Activated T-cell treated with anti-CD3 and anti-CD28 coated beads, Interleukin-2, amount 50 U/mL, for 24 hours (primary cell): ENCODE measurements at regions not wholly inside any gene's neighbourhood (a gene's known extent, or its start where the extent isn't known, plus 50 kb on each side); places are given as distances from the start of the nearest gene placed in this dataset.

Experiments
- DNase-seq: peaks from one replicate; pipeline ENCODE4 v3.0.0-alpha.2; 2020
- H3K27ac Mint-ChIP-seq: 2 replicates; pipeline ENCODE4 v1.8.0; 2020; ENCODE audit warnings: mild to moderate bottlenecking, mixed read lengths
- H3K27me3 Mint-ChIP-seq: 2 replicates; pipeline ENCODE4 v1.8.0; 2020; ENCODE audit warnings: mixed read lengths
- H3K36me3 Mint-ChIP-seq: 2 replicates; pipeline ENCODE4 v1.8.0; 2020; ENCODE audit warnings: low read depth, mixed read lengths
- H3K4me1 Mint-ChIP-seq: 2 replicates; pipeline ENCODE4 v1.8.0; 2020; ENCODE audit warnings: low read depth, mixed read lengths
- H3K4me3 Mint-ChIP-seq: 2 replicates; pipeline ENCODE4 v1.8.0; 2020; ENCODE audit warnings: mild to moderate bottlenecking, moderate library complexity, mixed read lengths
- H3K9me3 Mint-ChIP-seq: 2 replicates; pipeline ENCODE4 v1.8.0; 2020; ENCODE audit warnings: mixed read lengths

GRCh38 chr16:62406387-62406786 is 370.1 kb upstream of the CDH8 start:
- H3K4me3 Mint-ChIP-seq, result no peak overlapping the region

GRCh38 chr16:62404842-62405611 is 368.8 kb upstream of the CDH8 start:
- Mint-ChIP-seq H3K4me1 (no peaks in the 10 kb centered on the region), H3K4me3 (no peak overlapping the region), H3K27ac (no peak overlapping the region), H3K9me3 (peaks cover 30% of the 10 kb centered on the region), H3K27me3 (no peaks in the 10 kb centered on the region), H3K36me3 (no peaks in the 10 kb centered on the region)
- DNase-seq, result no peak

More at GRCh38 chr16:62406387-62406786, 370.1 kb upstream of the CDH8 start:
- no peaks in the 10 kb centered on the region for H3K27me3 Mint-ChIP-seq
- no peaks in the 10 kb centered on the region for H3K36me3 Mint-ChIP-seq
- peaks cover 24% of the 10 kb centered on the region for H3K9me3 Mint-ChIP-seq
- H3K27ac Mint-ChIP-seq, result no peak overlapping the region
- DNase-seq, result no peak
- no peaks in the 10 kb centered on the region for H3K4me1 Mint-ChIP-seq

DNA sequence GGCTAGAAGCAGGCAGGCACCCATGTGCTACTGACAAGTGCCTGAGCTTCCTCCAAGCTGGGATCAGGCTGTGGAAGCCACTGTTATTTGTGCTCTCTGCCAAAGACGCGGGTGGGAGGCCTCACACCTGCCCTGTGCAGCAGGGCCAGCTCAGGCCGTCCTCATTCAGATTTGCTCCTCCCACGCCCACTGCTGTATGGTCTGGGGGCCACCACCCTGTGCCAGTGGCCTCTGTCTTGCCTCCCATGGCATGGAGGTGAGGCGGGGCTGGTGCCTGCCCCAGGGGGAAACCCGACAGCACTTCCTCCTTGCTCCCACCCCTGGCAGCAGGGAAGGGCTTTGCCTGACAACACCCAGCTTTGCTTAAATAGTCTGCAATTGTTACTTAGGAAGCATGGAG is 356.5 kb upstream of the CDH8 start:
- Mint-ChIP-seq H3K4me3 (no peak overlapping the region), H3K4me1 (no peaks in the 10 kb centered on the region), H3K27ac (no peak overlapping the region), H3K27me3 (no peaks in the 10 kb centered on the region), H3K36me3 (no peaks in the 10 kb centered on the region), H3K9me3 (peaks cover 17% of the 10 kb centered on the region)
- DNase-seq, result no peak

- no peak overlapping the region for H3K27ac Mint-ChIP-seq
- H3K36me3 Mint-ChIP-seq, result no peaks in the 10 kb centered on the region
- no peak for DNase-seq
- no peaks in the 10 kb centered on the region for H3K27me3 Mint-ChIP-seq
- no peak overlapping the region for H3K4me3 Mint-ChIP-seq
- no peaks in the 10 kb centered on the region for H3K4me1 Mint-ChIP-seq
- peaks cover 21% of the 10 kb centered on the region for H3K9me3 Mint-ChIP-seq
These were observed 355.7 kb upstream of the CDH8 start for GRCh38 chr16:62391940-62392339.

GRCh38 chr16:62391134-62391533 is 354.9 kb upstream of the CDH8 start:
- no peak for DNase-seq
- Mint-ChIP-seq H3K27ac (no peak overlapping the region), H3K27me3 (no peaks in the 10 kb centered on the region), H3K36me3 (no peaks in the 10 kb centered on the region), H3K9me3 (peaks cover 27% of the 10 kb centered on the region), H3K4me3 (no peak overlapping the region), H3K4me1 (no peaks in the 10 kb centered on the region)

GRCh38 chr16:62390214-62390613 is 354.0 kb upstream of the CDH8 start:
- H3K4me1 Mint-ChIP-seq, result no peaks in the 10 kb centered on the region
- H3K27me3 Mint-ChIP-seq, result no peaks in the 10 kb centered on the region
- no peaks in the 10 kb centered on the region for H3K36me3 Mint-ChIP-seq
- no peak overlapping the region for H3K27ac Mint-ChIP-seq
- peaks cover 30% of the 10 kb centered on the region for H3K9me3 Mint-ChIP-seq
- DNase-seq, result no peak
- no peak overlapping the region for H3K4me3 Mint-ChIP-seq

DNA sequence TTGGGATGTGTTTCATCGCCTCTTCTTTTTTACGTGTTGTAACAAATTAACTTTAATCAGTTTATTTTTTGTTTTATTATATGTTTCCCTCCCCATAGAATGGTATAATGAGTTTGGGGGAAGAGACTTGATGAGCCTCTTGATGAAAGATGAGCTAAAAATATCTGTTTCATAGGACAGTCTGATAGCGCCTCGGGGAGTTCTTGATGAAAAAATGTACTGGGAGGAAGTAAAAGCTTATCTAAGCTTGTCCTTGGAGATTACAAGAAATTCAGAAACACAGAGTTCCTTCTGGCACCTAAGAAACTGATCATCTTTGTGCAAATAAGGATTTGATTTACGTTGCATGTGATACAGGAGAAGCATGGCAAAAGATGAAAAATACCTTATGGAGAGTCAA is 350.2 kb upstream of the CDH8 start:
- Mint-ChIP-seq H3K9me3 (peaks cover 34% of the 10 kb centered on the region), H3K27ac (no peak overlapping the region), H3K4me3 (no peak overlapping the region), H3K4me1 (no peaks in the 10 kb centered on the region), H3K27me3 (no peaks in the 10 kb centered on the region), H3K36me3 (no peaks in the 10 kb centered on the region)
- DNase-seq, result no peak

DNA sequence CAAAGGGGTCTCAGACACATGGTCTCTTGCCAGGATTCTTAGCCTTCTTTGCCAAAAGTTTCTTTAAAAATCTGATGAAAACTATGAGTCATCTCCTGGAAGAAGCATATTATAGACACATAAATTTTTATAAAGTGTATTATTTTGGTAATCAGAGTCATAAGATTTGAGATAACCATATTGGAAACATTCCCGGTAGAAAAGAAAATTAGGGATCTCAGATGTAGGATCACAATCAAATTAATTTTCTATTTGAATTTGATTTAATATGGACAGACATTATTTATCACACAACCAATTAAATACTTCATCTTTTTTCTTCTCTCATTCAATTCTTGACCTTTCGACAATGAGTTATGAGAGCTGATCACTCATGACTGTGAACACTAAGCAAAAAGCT is 347.7 kb upstream of the CDH8 start:
- Mint-ChIP-seq H3K27ac (no peak overlapping the region), H3K4me1 (no peaks in the 10 kb centered on the region), H3K9me3 (peaks cover 30% of the 10 kb centered on the region), H3K36me3 (no peaks in the 10 kb centered on the region), H3K4me3 (no peak overlapping the region), H3K27me3 (no peaks in the 10 kb centered on the region)
- DNase-seq, result no peak

DNA sequence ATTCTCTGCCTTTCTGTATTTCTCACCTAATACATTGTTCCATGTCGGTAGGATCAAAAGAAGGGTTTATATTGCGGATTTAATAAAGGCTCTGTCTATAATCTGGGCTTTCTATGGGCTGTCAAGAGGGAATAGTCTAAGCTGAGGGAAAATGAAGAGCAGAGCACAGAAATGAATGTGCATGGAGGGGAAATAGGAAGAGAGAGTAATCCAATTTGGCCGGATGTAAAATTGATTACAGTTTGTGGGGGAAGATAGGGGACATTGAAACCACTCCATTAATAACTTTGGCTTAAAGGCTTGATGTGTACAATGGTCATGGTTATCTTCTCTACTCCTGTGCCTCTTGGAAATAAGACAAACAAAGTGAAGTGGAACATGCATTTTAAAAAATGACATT is 334.2 kb upstream of the CDH8 start:
- Mint-ChIP-seq H3K27me3 (no peaks in the 10 kb centered on the region), H3K4me1 (no peaks in the 10 kb centered on the region), H3K4me3 (no peak overlapping the region), H3K9me3 (peaks cover 20% of the 10 kb centered on the region), H3K27ac (no peak overlapping the region), H3K36me3 (no peaks in the 10 kb centered on the region)
- no peak for DNase-seq

DNA sequence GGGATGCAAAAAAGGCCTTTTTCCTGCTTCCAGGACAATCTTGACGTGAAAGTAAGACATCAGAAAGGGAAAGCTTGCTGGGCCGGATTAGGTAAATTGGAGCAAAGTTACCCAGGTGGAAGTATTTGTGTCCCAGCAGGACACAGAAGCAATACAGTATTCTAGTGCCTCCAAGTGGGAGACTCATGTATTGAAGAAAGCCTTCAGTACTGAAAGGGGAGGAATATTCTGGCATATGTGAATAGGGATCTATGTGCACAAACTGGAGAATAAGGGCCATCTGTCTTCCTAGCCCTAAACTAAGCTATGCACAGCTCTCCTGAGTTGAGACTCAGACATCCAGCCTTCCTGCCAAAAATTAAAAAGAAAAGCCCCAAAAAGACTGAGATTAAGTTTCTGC is 327.3 kb upstream of the CDH8 start:
- H3K4me1 Mint-ChIP-seq, result no peaks in the 10 kb centered on the region
- no peaks in the 10 kb centered on the region for H3K27me3 Mint-ChIP-seq
- DNase-seq, result no peak
- no peak overlapping the region for H3K27ac Mint-ChIP-seq
- H3K36me3 Mint-ChIP-seq, result no peaks in the 10 kb centered on the region
- peaks cover 22% of the 10 kb centered on the region for H3K9me3 Mint-ChIP-seq
- no peak overlapping the region for H3K4me3 Mint-ChIP-seq

DNA sequence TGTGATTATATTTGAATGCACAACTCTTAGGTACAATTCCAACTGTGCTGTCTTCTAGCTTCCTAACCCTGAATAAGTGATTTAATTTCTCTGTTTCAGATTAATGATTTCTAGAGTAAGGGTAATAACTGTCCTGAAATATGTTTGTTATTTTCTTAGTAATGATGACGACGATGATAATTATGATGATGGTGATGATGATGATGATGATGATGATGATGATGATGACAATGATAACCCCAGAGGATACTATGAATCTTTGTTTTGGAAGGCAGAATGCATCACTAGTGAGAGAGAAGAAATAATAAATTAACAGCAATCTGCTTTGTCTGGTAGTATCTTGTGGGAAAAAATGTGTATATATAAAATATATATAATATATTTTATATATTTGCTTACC is 317.1 kb upstream of the CDH8 start:
- Mint-ChIP-seq H3K36me3 (no peaks in the 10 kb centered on the region), H3K4me3 (no peak overlapping the region), H3K4me1 (no peaks in the 10 kb centered on the region), H3K9me3 (peaks cover 16% of the 10 kb centered on the region), H3K27ac (no peak overlapping the region), H3K27me3 (no peaks in the 10 kb centered on the region)
- no peak for DNase-seq

GRCh38 chr16:62342216-62342615 is 306.0 kb upstream of the CDH8 start:
- H3K4me3 Mint-ChIP-seq, result no peak overlapping the region
- DNase-seq, result no peak
- H3K36me3 Mint-ChIP-seq, result no peaks in the 10 kb centered on the region
- peaks cover 28% of the 10 kb centered on the region for H3K9me3 Mint-ChIP-seq
- H3K4me1 Mint-ChIP-seq, result no peaks in the 10 kb centered on the region
- no peak overlapping the region for H3K27ac Mint-ChIP-seq
- no peaks in the 10 kb centered on the region for H3K27me3 Mint-ChIP-seq

- H3K27me3 Mint-ChIP-seq, result no peaks in the 10 kb centered on the region
- H3K9me3 Mint-ChIP-seq, result peaks cover 15% of the 10 kb centered on the region
- no peak overlapping the region for H3K27ac Mint-ChIP-seq
These were observed 299.1 kb upstream of the CDH8 start for GRCh38 chr16:62335356-62335755.

GRCh38 chr16:62321606-62322005 is 285.4 kb upstream of the CDH8 start:
- DNase-seq, result no peak
- no peak overlapping the region for H3K27ac Mint-ChIP-seq
- H3K4me1 Mint-ChIP-seq, result no peaks in the 10 kb centered on the region
- peaks cover 32% of the 10 kb centered on the region for H3K9me3 Mint-ChIP-seq
- no peaks in the 10 kb centered on the region for H3K27me3 Mint-ChIP-seq
- H3K36me3 Mint-ChIP-seq, result no peaks in the 10 kb centered on the region
- no peak overlapping the region for H3K4me3 Mint-ChIP-seq

More at GRCh38 chr16:62335356-62335755, 299.1 kb upstream of the CDH8 start:
- DNase-seq, result no peak
- Mint-ChIP-seq H3K4me3 (no peak overlapping the region), H3K4me1 (no peaks in the 10 kb centered on the region), H3K36me3 (no peaks in the 10 kb centered on the region)

- DNase-seq, result no peak
- no peak overlapping the region for H3K4me3 Mint-ChIP-seq
- peaks cover 40% of the 10 kb centered on the region for H3K9me3 Mint-ChIP-seq
- H3K36me3 Mint-ChIP-seq, result no peaks in the 10 kb centered on the region
- no peaks in the 10 kb centered on the region for H3K4me1 Mint-ChIP-seq
- no peaks in the 10 kb centered on the region for H3K27me3 Mint-ChIP-seq
- no peak overlapping the region for H3K27ac Mint-ChIP-seq
These were observed 262.4 kb upstream of the CDH8 start for GRCh38 chr16:62298600-62298999.
